PFSK-1 (cell line): ENCODE measurements at regions not wholly inside any gene's neighbourhood (a gene's known extent, or its start where the extent isn't known, plus 50 kb on each side); places are given as distances from the start of the nearest gene placed in this dataset.

ENCODE experiments used
- FOXP2 ChIP-seq: optimal IDR thresholded peaks from 2 replicates; pipeline ENCODE3; 2011; ENCODE audit warnings: borderline replicate concordance, control low read depth, inconsistent platforms; ENCODE audit not compliant: insufficient read depth; ENCODE audit errors: extremely low read length, extremely low read depth
- POLR2AphosphoS5 ChIP-seq: IDR thresholded peaks from 2 replicates; pipeline ENCODE4 v1.6.1; 2012; ENCODE audit warnings: low read depth, mild to moderate bottlenecking, control low read depth, low read length, moderate library complexity
- REST ChIP-seq, 2 experiments: IDR thresholded peaks; 2 replicates each; pipeline versions ENCODE4 v1.6.1 to v1.8.0; 2011 to 2012; ENCODE audit warnings: low read depth in 2 of 2, low read length in 2 of 2, control low read depth in 1 of 2, inconsistent platforms in 1 of 2, mild to moderate bottlenecking in 1 of 2, moderate library complexity in 1 of 2; ENCODE audit not compliant: insufficient read depth in 1 of 2
- SIN3A ChIP-seq: IDR thresholded peaks from 2 replicates; pipeline ENCODE4 v1.6.1; 2012; ENCODE audit warnings: mild to moderate bottlenecking, low read length, moderate library complexity, borderline replicate concordance; ENCODE audit not compliant: insufficient read depth
- TAF1 ChIP-seq: IDR thresholded peaks from 2 replicates; pipeline ENCODE4 v1.6.1; 2012; ENCODE audit warnings: low read length, control low read depth, borderline replicate concordance; ENCODE audit not compliant: insufficient read depth

DNA sequence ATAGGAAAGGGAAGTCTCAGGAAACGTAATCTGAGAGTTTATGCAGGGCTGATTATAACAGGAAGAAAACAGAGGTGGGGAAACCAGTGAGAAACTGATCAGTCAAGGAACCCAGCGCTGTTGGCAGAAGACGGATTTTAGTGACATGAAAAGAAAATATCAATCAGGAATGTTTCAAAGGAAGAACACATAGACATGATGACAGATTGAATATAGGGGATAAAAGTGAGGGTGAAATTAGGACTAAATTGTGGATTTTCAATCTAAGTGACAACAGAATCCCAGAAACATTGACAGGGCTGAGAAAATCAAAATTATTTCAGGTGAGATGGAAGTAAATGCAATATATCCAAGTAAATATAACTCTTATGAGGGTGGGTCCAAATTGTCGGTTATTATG is 199.8 kb upstream of the CCDC150 start:
- TF ChIP-seq TAF1 (no peak), FOXP2 (no peak), POLR2AphosphoS5 (no peak), REST (IDR thresholded peaks at IDR 0.05; ENCODE audit: insufficient read depth in 1 of 2, low read depth in 2 of 2, low read length in 2 of 2) (no peak), SIN3A (no peak)

DNA sequence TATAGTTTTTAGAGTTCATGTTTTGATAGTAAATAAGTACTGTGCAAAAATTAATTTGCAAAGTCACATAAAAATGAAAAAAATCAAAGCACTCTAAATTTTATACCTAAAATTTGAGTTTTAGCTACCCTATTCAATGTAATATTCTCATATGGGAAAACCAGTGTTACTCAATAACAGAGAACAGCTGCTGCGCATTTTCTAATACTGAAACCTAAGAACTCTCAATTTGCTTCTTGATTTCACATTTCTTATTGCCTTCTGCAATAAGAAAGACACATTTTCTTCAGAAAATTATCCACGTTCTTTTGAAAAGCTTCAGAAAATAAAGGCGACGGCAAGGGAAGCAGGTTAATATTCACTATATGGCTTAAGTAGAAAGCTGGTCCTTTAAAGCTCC is 199.1 kb upstream of the CCDC150 start:
- no peak for TF ChIP-seq FOXP2
- no peak for TF ChIP-seq TAF1
- TF ChIP-seq REST (IDR thresholded peaks at IDR 0.05; ENCODE audit: insufficient read depth in 1 of 2, low read depth in 2 of 2, low read length in 2 of 2): no peak
- TF ChIP-seq SIN3A: no peak
- no peak for TF ChIP-seq POLR2AphosphoS5

DNA sequence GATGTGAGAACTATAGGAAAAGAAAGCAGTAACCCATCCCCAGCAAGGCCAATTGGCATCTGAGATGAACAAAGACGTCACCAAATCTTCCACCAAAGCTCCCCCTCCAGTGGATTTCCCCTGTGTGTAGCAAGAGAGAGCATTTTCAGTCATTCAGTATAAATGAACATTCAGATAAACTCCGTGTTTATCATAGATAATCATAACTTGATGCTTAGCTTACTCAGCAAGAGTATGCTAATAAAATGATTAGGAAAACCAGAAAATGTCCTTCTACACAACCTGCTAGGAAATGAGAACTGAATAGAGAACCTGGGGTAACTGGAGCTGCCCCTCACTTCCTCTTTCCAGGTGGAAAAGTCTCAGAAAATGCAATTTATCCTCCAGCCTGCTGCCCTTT is 198.0 kb upstream of the CCDC150 start:
- TF ChIP-seq POLR2AphosphoS5 (no peak), TAF1 (no peak), REST (IDR thresholded peaks at IDR 0.05; ENCODE audit: insufficient read depth in 1 of 2, low read depth in 2 of 2, low read length in 2 of 2) (no peak), FOXP2 (no peak), SIN3A (no peak)

DNA sequence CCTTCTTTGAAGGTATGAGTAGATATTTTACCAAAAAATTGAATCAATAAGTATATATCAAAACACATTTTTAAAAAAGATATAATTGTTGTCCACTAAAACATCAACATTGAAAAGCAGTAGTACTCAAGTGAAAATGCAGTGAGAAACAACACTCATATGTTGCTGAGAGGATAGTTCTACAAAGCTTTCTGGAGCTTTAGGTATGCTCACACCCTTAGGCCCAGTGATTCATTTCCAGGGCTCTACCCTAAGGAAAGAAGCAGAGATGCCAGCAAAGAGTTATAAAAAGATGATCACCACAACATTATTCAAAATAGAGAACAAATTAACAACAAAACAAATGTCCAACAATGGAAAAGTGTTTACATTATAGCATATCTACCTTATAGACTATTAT is 197.3 kb upstream of the CCDC150 start:
- TF ChIP-seq POLR2AphosphoS5: no peak
- TF ChIP-seq TAF1: no peak
- no peak for TF ChIP-seq SIN3A
- TF ChIP-seq FOXP2: no peak
- no peak for TF ChIP-seq REST (IDR thresholded peaks at IDR 0.05; ENCODE audit: insufficient read depth in 1 of 2, low read depth in 2 of 2, low read length in 2 of 2)

GRCh38 chr2:196444442-196444841 is 195.1 kb upstream of the CCDC150 start:
- TF ChIP-seq REST (IDR thresholded peaks at IDR 0.05; ENCODE audit: insufficient read depth in 1 of 2, low read depth in 2 of 2, low read length in 2 of 2) (no peak), TAF1 (no peak), SIN3A (no peak), FOXP2 (no peak)
